HL-60 (cell line): ENCODE measurements at regions not wholly inside any gene's neighbourhood (a gene's known extent, or its start where the extent isn't known, plus 50 kb on each side); places are given as distances from the start of the nearest gene placed in this dataset.

Source experiments
- GABPA ChIP-seq: IDR thresholded peaks from 2 replicates; pipeline ENCODE4 v1.6.1; 2012; ENCODE audit warnings: low read depth
- POLR2AphosphoS5 ChIP-seq: IDR thresholded peaks from 2 replicates; pipeline ENCODE4 v1.6.1; 2012; ENCODE audit warnings: low read depth
- TF ChIP-seq, protein P1 (sequence below): IDR thresholded peaks from one replicate; pipeline ENCODE4 v1.5.1; 2011; ENCODE audit warnings: low read length, control low read depth, inconsistent platforms; ENCODE audit not compliant: insufficient read depth
- TF ChIP-seq, protein P2 (sequence below): IDR thresholded peaks from 2 replicates; pipeline ENCODE4 v1.6.1; 2012; ENCODE audit warnings: low read depth; ENCODE audit not compliant: insufficient replicate concordance

DNA sequence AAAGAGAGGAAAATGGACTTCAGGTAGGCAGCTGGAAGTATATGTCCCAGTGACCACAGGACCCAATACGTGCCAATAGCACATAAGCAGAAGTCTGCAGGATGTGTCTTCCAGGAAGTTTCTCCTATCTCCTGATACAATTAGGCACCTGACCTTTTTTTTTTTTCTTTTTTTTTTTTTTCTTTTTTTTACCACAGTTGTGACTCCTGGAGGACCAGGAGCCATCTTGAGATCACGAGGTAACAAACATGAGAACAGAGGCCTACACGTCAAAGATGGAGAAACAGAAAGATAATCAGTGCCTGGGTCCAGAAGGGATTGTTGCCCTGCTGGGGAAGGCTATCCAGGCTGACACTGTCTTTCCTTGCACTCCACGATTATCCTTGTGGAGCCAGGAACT is 312.4 kb upstream of the NEBL start:
- TF ChIP-seq GABPA (no peak), POLR2AphosphoS5 (no peak)
- TF ChIP-seq, protein P1, sequence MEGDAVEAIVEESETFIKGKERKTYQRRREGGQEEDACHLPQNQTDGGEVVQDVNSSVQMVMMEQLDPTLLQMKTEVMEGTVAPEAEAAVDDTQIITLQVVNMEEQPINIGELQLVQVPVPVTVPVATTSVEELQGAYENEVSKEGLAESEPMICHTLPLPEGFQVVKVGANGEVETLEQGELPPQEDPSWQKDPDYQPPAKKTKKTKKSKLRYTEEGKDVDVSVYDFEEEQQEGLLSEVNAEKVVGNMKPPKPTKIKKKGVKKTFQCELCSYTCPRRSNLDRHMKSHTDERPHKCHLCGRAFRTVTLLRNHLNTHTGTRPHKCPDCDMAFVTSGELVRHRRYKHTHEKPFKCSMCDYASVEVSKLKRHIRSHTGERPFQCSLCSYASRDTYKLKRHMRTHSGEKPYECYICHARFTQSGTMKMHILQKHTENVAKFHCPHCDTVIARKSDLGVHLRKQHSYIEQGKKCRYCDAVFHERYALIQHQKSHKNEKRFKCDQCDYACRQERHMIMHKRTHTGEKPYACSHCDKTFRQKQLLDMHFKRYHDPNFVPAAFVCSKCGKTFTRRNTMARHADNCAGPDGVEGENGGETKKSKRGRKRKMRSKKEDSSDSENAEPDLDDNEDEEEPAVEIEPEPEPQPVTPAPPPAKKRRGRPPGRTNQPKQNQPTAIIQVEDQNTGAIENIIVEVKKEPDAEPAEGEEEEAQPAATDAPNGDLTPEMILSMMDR: no peak
- TF ChIP-seq, protein P2, sequence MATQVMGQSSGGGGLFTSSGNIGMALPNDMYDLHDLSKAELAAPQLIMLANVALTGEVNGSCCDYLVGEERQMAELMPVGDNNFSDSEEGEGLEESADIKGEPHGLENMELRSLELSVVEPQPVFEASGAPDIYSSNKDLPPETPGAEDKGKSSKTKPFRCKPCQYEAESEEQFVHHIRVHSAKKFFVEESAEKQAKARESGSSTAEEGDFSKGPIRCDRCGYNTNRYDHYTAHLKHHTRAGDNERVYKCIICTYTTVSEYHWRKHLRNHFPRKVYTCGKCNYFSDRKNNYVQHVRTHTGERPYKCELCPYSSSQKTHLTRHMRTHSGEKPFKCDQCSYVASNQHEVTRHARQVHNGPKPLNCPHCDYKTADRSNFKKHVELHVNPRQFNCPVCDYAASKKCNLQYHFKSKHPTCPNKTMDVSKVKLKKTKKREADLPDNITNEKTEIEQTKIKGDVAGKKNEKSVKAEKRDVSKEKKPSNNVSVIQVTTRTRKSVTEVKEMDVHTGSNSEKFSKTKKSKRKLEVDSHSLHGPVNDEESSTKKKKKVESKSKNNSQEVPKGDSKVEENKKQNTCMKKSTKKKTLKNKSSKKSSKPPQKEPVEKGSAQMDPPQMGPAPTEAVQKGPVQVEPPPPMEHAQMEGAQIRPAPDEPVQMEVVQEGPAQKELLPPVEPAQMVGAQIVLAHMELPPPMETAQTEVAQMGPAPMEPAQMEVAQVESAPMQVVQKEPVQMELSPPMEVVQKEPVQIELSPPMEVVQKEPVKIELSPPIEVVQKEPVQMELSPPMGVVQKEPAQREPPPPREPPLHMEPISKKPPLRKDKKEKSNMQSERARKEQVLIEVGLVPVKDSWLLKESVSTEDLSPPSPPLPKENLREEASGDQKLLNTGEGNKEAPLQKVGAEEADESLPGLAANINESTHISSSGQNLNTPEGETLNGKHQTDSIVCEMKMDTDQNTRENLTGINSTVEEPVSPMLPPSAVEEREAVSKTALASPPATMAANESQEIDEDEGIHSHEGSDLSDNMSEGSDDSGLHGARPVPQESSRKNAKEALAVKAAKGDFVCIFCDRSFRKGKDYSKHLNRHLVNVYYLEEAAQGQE: no peak
